H1 (cell line): ENCODE measurements at regions not wholly inside any gene's neighbourhood (a gene's known extent, or its start where the extent isn't known, plus 50 kb on each side); places are given as distances from the start of the nearest gene placed in this dataset.

Source experiments
- CTCF ChIA-PET: fragments of 300-600 bp; sonication (Branson Sonifier 250); formaldehyde crosslinking; loops from one replicate; lab custom pipeline; 2021; ENCODE audit not compliant: partially characterized antibody; lab: Charles Lee
- POLR2A ChIA-PET: fragments of 300-600 bp; sonication (Branson Sonifier 250); formaldehyde crosslinking; loops from one replicate; lab custom pipeline; 2021; ENCODE audit warnings: inconsistent platforms; ENCODE audit not compliant: partially characterized antibody; lab: Charles Lee
- DNase-seq, 2 experiments: peaks; one replicate each; pipeline versions ENCODE4 v3.0.0 to v3.0.0-alpha.2; 2010 to 2022; ENCODE audit warnings: low spot score in 2 of 2, low read depth in 1 of 2, mixed read lengths in 1 of 2
- FAIRE-seq: peaks from 2 replicates; lab custom pipeline; 2011; peaks lifted over from hg19 to GRCh38; lab: Jason Lieb, UNC
- H2AFZ ChIP-seq: 2 replicates; pipeline ENCODE4 v1.8.1; 2012; ENCODE audit warnings: low read length, inconsistent platforms
- H2AK5ac ChIP-seq: 2 replicates; pipeline ENCODE4 v1.6.1; 2013; ENCODE audit warnings: low read depth, low read length
- H2BK120ac ChIP-seq: replicated peaks from 2 replicates; pipeline ENCODE3; 2013; ENCODE audit warnings: low read depth, low read length, inconsistent platforms
- H2BK12ac ChIP-seq: 2 replicates; pipeline ENCODE4 v1.6.1; 2013; ENCODE audit warnings: low read depth, low read length
- H2BK15ac ChIP-seq: 2 replicates; pipeline ENCODE4 v1.6.1; 2013; ENCODE audit warnings: low read length
- H2BK20ac ChIP-seq: 2 replicates; pipeline ENCODE4 v1.6.1; 2013; ENCODE audit warnings: low read length
- H2BK5ac ChIP-seq: 2 replicates; pipeline ENCODE4 v1.6.1; 2013; ENCODE audit warnings: low read depth, low read length
- H3K14ac ChIP-seq: 2 replicates; pipeline ENCODE4 v1.6.1; 2013; ENCODE audit warnings: inconsistent platforms; ENCODE audit not compliant: insufficient read length
- H3K18ac ChIP-seq: 2 replicates; pipeline ENCODE4 v1.6.1; 2013; ENCODE audit warnings: low read length; ENCODE audit errors: extremely low read depth
- H3K23ac ChIP-seq: 2 replicates; pipeline ENCODE4 v1.6.1; 2013; ENCODE audit warnings: inconsistent platforms; ENCODE audit not compliant: insufficient read length
- H3K23me2 ChIP-seq: 2 replicates; pipeline ENCODE4 v1.6.1; 2013; ENCODE audit warnings: low read depth, low read length
- H3K27ac ChIP-seq: 2 replicates; pipeline ENCODE4 v1.6.1; 2011; ENCODE audit warnings: low read depth, low read length, inconsistent platforms
- H3K27me3 ChIP-seq, 4 experiments: replicated peaks in 1 of 4; 1 replicate in 1 of 4; 2 replicates in 3 of 4; pipeline versions ENCODE4 v1.6.1 to v1.8.1; 2011 to 2013; ENCODE audit warnings: low read length in 3 of 4, mild to moderate bottlenecking in 3 of 4, inconsistent platforms in 2 of 4, mixed read lengths in 2 of 4, moderate library complexity in 1 of 4; ENCODE audit not compliant: control insufficient read depth in 3 of 4, insufficient read depth in 3 of 4; ENCODE audit errors: extremely low read depth in 1 of 4
- H3K36me3 ChIP-seq, 4 experiments: 2 replicates each; pipeline versions ENCODE4 v1.6.1 to v1.8.1; 2011 to 2013; ENCODE audit warnings: mild to moderate bottlenecking in 4 of 4, low read length in 3 of 4, moderate library complexity in 2 of 4, control low read depth in 1 of 4, inconsistent platforms in 1 of 4; ENCODE audit not compliant: insufficient read depth in 4 of 4, control insufficient read depth in 2 of 4
- H3K4ac ChIP-seq: replicated peaks from 2 replicates; pipeline ENCODE3; 2013; ENCODE audit warnings: low read length, low read depth, mixed read lengths, inconsistent platforms; ENCODE audit not compliant: insufficient read length
- H3K4me1 ChIP-seq, 4 experiments: replicated peaks in 1 of 4; 1 replicate in 1 of 4; 2 replicates in 3 of 4; pipeline versions ENCODE4 v1.6.1 to v1.8.1; 2011 to 2013; ENCODE audit warnings: low read length in 3 of 4, inconsistent platforms in 2 of 4, mixed read lengths in 1 of 4; ENCODE audit not compliant: insufficient read depth in 4 of 4, control insufficient read depth in 3 of 4
- H3K4me2 ChIP-seq, 2 experiments: 2 replicates each; pipeline versions ENCODE4 v1.6.1 to v1.8.1; 2011 to 2013; ENCODE audit warnings: low read depth in 2 of 2, low read length in 2 of 2, control low read depth in 1 of 2, inconsistent platforms in 1 of 2, mild to moderate bottlenecking in 1 of 2; ENCODE audit not compliant: insufficient read depth in 1 of 2
- H3K4me3 ChIP-seq, 4 experiments: fragments of 200-600, 300-600 bp in 1 of 4; sonication (generic), shearing (Covaris generic), sonication (Bioruptor Twin) in 1 of 4; 2 replicates each; pipeline versions ENCODE4 v1.5.1 to v1.8.1; 2011 to 2016; ENCODE audit warnings: low read length in 4 of 4, low read depth in 3 of 4, control low read depth in 2 of 4, inconsistent platforms in 2 of 4, mild to moderate bottlenecking in 2 of 4, mixed read lengths in 1 of 4, moderate library complexity in 1 of 4; ENCODE audit not compliant: insufficient read depth in 2 of 4; ENCODE audit errors: extremely low read depth in 1 of 4
- H3K56ac ChIP-seq: replicated peaks from 2 replicates; pipeline ENCODE3; 2013; ENCODE audit warnings: low read depth, mild to moderate bottlenecking, mixed read lengths, low read length, inconsistent platforms; ENCODE audit not compliant: insufficient read length
- H3K79me1 ChIP-seq: 2 replicates; pipeline ENCODE4 v1.6.1; 2013; ENCODE audit warnings: low read depth, low read length, control low read depth
- H3K79me2 ChIP-seq, 2 experiments: 2 replicates each; pipeline versions ENCODE4 v1.6.1 to v1.8.1; 2012 to 2013; ENCODE audit warnings: low read length in 2 of 2, mild to moderate bottlenecking in 2 of 2, inconsistent platforms in 1 of 2; ENCODE audit not compliant: insufficient read depth in 2 of 2, control insufficient read depth in 1 of 2
- H3K9ac ChIP-seq, 4 experiments: replicated peaks in 1 of 4; 1 replicate in 1 of 4; 2 replicates in 3 of 4; pipeline versions ENCODE4 v1.6.1 to v1.8.1; 2011 to 2013; ENCODE audit warnings: low read depth in 3 of 4, low read length in 3 of 4, control low read depth in 2 of 4, mild to moderate bottlenecking in 2 of 4, moderate library complexity in 2 of 4, inconsistent platforms in 1 of 4; ENCODE audit errors: extremely low read depth in 1 of 4
- H3K9me3 ChIP-seq, 2 experiments: 2 replicates each; pipeline versions ENCODE4 v1.6.1 to v1.8.1; 2012 to 2013; ENCODE audit warnings: mild to moderate bottlenecking in 2 of 2, moderate library complexity in 2 of 2, control low read depth in 1 of 2, inconsistent platforms in 1 of 2, low read depth in 1 of 2, low read length in 1 of 2, mixed read lengths in 1 of 2; ENCODE audit not compliant: insufficient read depth in 2 of 2
- H4K20me1 ChIP-seq, 2 experiments: replicated peaks in 1 of 2; 2 replicates each; pipeline versions ENCODE3 to v1.8.1; 2011 to 2013; ENCODE audit warnings: inconsistent platforms in 2 of 2, low read length in 2 of 2, mild to moderate bottlenecking in 1 of 2; ENCODE audit not compliant: insufficient read depth in 2 of 2, control insufficient read depth in 1 of 2
- H4K5ac ChIP-seq: 2 replicates; pipeline ENCODE4 v1.6.1; 2013; ENCODE audit warnings: low read length, low read depth, mixed read lengths, inconsistent platforms; ENCODE audit not compliant: insufficient read length
- H4K8ac ChIP-seq: 2 replicates; pipeline ENCODE4 v1.8.0; 2013; ENCODE audit warnings: mild to moderate bottlenecking, moderate library complexity, low read length, inconsistent platforms; ENCODE audit not compliant: insufficient read depth; ENCODE audit errors: extremely low read depth
- H4K91ac ChIP-seq: replicated peaks from 2 replicates; pipeline ENCODE3; 2013; ENCODE audit warnings: low read length, mixed read lengths, inconsistent platforms; ENCODE audit not compliant: insufficient read length
- BACH1 ChIP-seq: IDR thresholded peaks from 2 replicates; pipeline ENCODE4 v1.6.1; 2012; ENCODE audit warnings: low read length, improper control_type of control experiment
- BRCA1 ChIP-seq: IDR thresholded peaks from 2 replicates; pipeline ENCODE4 v1.6.1; 2012; ENCODE audit warnings: low read depth, low read length, improper control_type of control experiment
- CBX5 ChIP-seq: fragments of 300-800, 300-1000 bp; sonication (generic); IDR thresholded peaks from 2 replicates; pipeline ENCODE4 v1.7.1; 2016; ENCODE audit warnings: antibody characterized with exemption, low read length, low read depth
- CBX8 ChIP-seq: fragments of 300-800, 300-1000 bp; sonication (generic); IDR thresholded peaks from 2 replicates; pipeline ENCODE4 v1.7.1; 2016; ENCODE audit warnings: low read depth, low read length, borderline replicate concordance
- CHD1 ChIP-seq: IDR thresholded peaks from 2 replicates; pipeline ENCODE4 v1.6.1; 2012; ENCODE audit warnings: low read depth, low read length, improper control_type of control experiment
- CHD2 ChIP-seq: IDR thresholded peaks from 2 replicates; pipeline ENCODE4 v1.6.1; 2012; ENCODE audit warnings: low read length, improper control_type of control experiment
- EP300 ChIP-seq, 2 experiments: IDR thresholded peaks; 1 replicate in 1 of 2; 2 replicates in 1 of 2; pipeline ENCODE4 v1.6.1; 2011 to 2012; ENCODE audit warnings: low read depth in 2 of 2, low read length in 2 of 2, mild to moderate bottlenecking in 2 of 2, borderline replicate concordance in 1 of 2, inconsistent platforms in 1 of 2, moderate library complexity in 1 of 2
- FOSL1 ChIP-seq: IDR thresholded peaks from 2 replicates; pipeline ENCODE4 v1.6.1; 2011; ENCODE audit warnings: mild to moderate bottlenecking, low read depth, low read length, moderate library complexity; ENCODE audit not compliant: insufficient read depth
- HDAC2 ChIP-seq, 2 experiments: fragments of 300-600 bp in 1 of 2; sonication (generic) in 1 of 2; IDR thresholded peaks; 2 replicates each; pipeline ENCODE4 v1.6.1; 2011 to 2012; ENCODE audit warnings: low read depth in 2 of 2, low read length in 2 of 2, mild to moderate bottlenecking in 2 of 2, moderate library complexity in 2 of 2, borderline replicate concordance in 1 of 2, inconsistent platforms in 1 of 2
- KDM1A ChIP-seq: fragments of 200-600, 300-600 bp; sonication (generic); IDR thresholded peaks from 2 replicates; pipeline ENCODE4 v1.7.1; 2016; ENCODE audit warnings: mild to moderate bottlenecking, low read length, borderline replicate concordance
- NANOG ChIP-seq: IDR thresholded peaks from 2 replicates; pipeline ENCODE4 v1.6.1; 2011; ENCODE audit warnings: low read length, low read depth, mild to moderate bottlenecking, inconsistent platforms; ENCODE audit not compliant: insufficient read depth, poor library complexity, severe bottlenecking
- TBP ChIP-seq: IDR thresholded peaks from 2 replicates; pipeline ENCODE4 v1.6.1; 2011; ENCODE audit warnings: low read depth, low read length, improper control_type of control experiment
- YY1 ChIP-seq: IDR thresholded peaks from 2 replicates; pipeline ENCODE4 v1.6.1; 2011; ENCODE audit warnings: low read depth, mild to moderate bottlenecking, low read length
- WGBS, 2 experiments: shearing (Covaris generic) in 1 of 2; methylation state at CpG; one replicate each; pipeline versions ENCODE4 v1.1.6 to v1.1.7; 2013 to 2015; ENCODE audit warnings: low lambda C conversion rate in 2 of 2, mixed read lengths in 2 of 2, inconsistent platforms in 1 of 2, low coverage in 1 of 2, missing lambda C conversion rate in 1 of 2; ENCODE audit not compliant: insufficient replicate concordance in 2 of 2, insufficient coverage in 1 of 2, insufficient read length in 1 of 2; ENCODE audit errors: extremely low coverage in 1 of 2, missing lambda C conversion rate in 1 of 2; 5-methylcytosine and 5-hydroxymethylcytosine counted together

DNA sequence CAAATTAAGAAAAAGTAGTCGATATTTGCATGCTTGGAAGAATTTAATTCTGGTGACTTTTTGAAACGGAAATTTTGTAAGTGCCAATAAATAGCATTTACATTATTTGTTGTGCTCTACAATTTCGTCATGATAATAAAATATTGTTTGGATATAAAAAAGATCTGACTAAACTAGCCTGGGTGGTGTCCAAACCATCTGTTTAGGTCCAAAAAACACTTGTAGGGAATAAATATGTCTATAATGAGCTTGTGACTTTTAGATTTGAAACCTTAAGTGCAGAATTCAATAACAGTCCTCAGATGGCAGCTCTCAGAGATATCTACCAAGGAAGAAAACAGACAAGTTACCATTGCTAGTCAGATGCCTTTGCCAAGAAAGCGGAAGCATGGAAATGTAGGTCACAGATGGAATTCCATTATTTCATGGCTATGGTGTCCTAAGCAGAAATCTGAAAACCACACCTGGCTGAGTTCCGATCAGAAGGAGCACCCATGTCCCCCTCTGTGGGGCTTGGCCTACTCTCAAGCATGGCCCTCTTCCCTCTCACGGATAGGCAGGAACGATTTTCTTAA lies 731.1 kb downstream of the RNF144A start:
- H2BK12ac ChIP-seq: no peak overlapping the region
- H3K4me3 ChIP-seq: no peak overlapping the region
- no peak overlapping the region for H3K9ac ChIP-seq
- H3K9me3 ChIP-seq: peaks cover under 1 to 6% of the 10 kb centered on the region in 2 experiments; a peak in 3 of 4 replicates
- H2AK5ac ChIP-seq: no peak overlapping the region
- H2BK20ac ChIP-seq: no peak overlapping the region
- no peak overlapping the region for H3K23ac ChIP-seq
- H2AFZ ChIP-seq: no peak overlapping the region
- H2BK15ac ChIP-seq: no peak overlapping the region
- FAIRE-seq: no peak
- H4K5ac ChIP-seq: no peak overlapping the region
- no peak for DNase-seq
- no peak overlapping the region for H3K18ac ChIP-seq
- no peak overlapping the region for H3K56ac ChIP-seq
- no peaks in the 10 kb centered on the region for H3K27me3 ChIP-seq
- H3K79me1 ChIP-seq: no peaks in the 10 kb centered on the region
- WGBS, 2 experiments: 87% methylated on average over 7 of the region's 7 CpGs; no CpG with 5 or more reads in 1 of the 2 experiments
- H3K4me1 ChIP-seq: no peaks in the 10 kb centered on the region
- no peak overlapping the region for H2BK120ac ChIP-seq
- no peaks in the 10 kb centered on the region for H3K79me2 ChIP-seq
- no peaks in the 10 kb centered on the region; the same call in 1 of the 2 replicates for H3K23me2 ChIP-seq
- H3K4ac ChIP-seq: no peak overlapping the region
- CTCF ChIA-PET: no interaction called here
- POLR2A ChIA-PET: no interaction called here
- H4K91ac ChIP-seq: no peak overlapping the region
- no peak overlapping the region for H3K14ac ChIP-seq
- no peak overlapping the region for H2BK5ac ChIP-seq
- H3K4me2 ChIP-seq: no peak overlapping the region
- no peak overlapping the region for H3K27ac ChIP-seq
- H3K36me3 ChIP-seq: no peaks in the 10 kb centered on the region
- no peaks in the 10 kb centered on the region for H4K20me1 ChIP-seq
- H4K8ac ChIP-seq: no peak overlapping the region
- TF ChIP-seq CBX5 (no peak), HDAC2 (IDR thresholded peaks at IDR 0.05; ENCODE audit: borderline replicate concordance in 1 of 2, low read depth in 2 of 2, low read length in 2 of 2) (no peak), BACH1 (no peak), EP300 (IDR thresholded peaks at IDR 0.05; ENCODE audit: borderline replicate concordance in 1 of 2, low read depth in 2 of 2, low read length in 2 of 2) (no peak), TBP (no peak), CHD1 (no peak), YY1 (no peak), CBX8 (no peak), BRCA1 (no peak), NANOG (no peak), CHD2 (no peak), FOSL1 (no peak), KDM1A (no peak)
